ENCODE measurements at regions not wholly inside any gene's neighbourhood (a gene's known extent, or its start where the extent isn't known, plus 50 kb on each side); places are given as distances from the start of the nearest gene placed in this dataset.

GRCh38 chr12:24539646-24540045 is 409.3 kb downstream of the BCAT1 start:
- no peak for TF ChIP-seq TEAD4 (IDR thresholded peaks at IDR 0.05)
- TF ChIP-seq TAF1 (IDR thresholded peaks at IDR 0.05; ENCODE audit: low read depth): no peak
- TF ChIP-seq MAX (IDR thresholded peaks at IDR 0.05): no peak
- TF ChIP-seq EGR1 (IDR thresholded peaks at IDR 0.05): no peak
- no peak for TF ChIP-seq EP300 (IDR thresholded peaks at IDR 0.05; ENCODE audit: borderline replicate concordance)
- TF ChIP-seq CREB1 (IDR thresholded peaks at IDR 0.05; ENCODE audit: low read depth): no peak
- no peak for TF ChIP-seq RAD21 (IDR thresholded peaks at IDR 0.05; ENCODE audit: low read depth)
- no peak for TF ChIP-seq CEBPB (IDR thresholded peaks at IDR 0.05)
- TF ChIP-seq FOXM1 (IDR thresholded peaks at IDR 0.05; ENCODE audit: borderline replicate concordance, low read depth): no peak
- no peak for TF ChIP-seq REST (IDR thresholded peaks at IDR 0.05; ENCODE audit: low read depth)
- TF ChIP-seq TCF12 (IDR thresholded peaks at IDR 0.05; ENCODE audit: low read depth): no peak
- no peak for TF ChIP-seq YY1 (IDR thresholded peaks at IDR 0.05; ENCODE audit: low read depth)
- TF ChIP-seq ZBTB7A (IDR thresholded peaks at IDR 0.05; ENCODE audit: low read depth): no peak

DNA sequence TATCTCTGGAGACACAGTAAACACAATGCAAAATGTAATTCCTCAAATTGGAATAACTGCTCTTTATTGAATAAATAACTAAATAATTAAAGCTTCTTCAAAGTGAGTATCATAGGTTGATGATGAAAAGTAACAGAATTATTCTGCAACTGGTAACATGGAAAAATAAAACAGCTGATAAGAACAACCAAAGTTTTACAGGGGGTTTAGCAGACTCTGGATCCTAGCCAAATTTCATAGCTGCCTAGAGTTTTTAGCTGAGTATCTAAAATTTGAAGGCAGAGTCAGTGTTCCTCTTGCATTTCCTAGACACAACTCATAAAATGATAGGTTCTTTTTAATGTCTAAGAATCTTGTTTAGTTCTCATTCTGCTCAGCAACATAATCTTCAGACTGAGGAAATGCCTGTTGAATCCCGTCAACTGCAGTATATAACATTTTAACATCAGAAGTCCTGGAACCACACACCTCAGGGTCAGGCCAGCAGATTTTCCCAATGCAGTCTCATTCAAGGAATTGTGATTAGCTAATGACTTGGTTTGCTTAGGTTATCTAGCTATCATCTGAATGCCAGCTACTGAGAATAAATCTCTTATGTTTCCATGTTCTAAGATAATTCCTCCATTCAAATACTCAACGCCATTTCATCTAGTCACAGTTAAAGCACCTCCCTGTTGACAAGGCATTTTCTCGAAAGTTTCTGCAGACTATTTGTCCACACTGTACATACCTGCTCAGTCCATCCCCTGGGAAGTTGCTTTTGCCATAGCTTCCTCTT is 411.6 kb downstream of the BCAT1 start:
- no peak for TF ChIP-seq REST (IDR thresholded peaks at IDR 0.05; ENCODE audit: low read depth)
- no peak for TF ChIP-seq TAF1 (IDR thresholded peaks at IDR 0.05; ENCODE audit: low read depth)
- TF ChIP-seq, protein P1, sequence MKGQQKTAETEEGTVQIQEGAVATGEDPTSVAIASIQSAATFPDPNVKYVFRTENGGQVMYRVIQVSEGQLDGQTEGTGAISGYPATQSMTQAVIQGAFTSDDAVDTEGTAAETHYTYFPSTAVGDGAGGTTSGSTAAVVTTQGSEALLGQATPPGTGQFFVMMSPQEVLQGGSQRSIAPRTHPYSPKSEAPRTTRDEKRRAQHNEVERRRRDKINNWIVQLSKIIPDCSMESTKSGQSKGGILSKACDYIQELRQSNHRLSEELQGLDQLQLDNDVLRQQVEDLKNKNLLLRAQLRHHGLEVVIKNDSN (IDR thresholded peaks at IDR 0.05): no peak
- TF ChIP-seq TEAD4 (IDR thresholded peaks at IDR 0.05): no peak
- no peak for TF ChIP-seq FOXM1 (IDR thresholded peaks at IDR 0.05; ENCODE audit: borderline replicate concordance, low read depth)
- no peak for TF ChIP-seq EP300 (IDR thresholded peaks at IDR 0.05; ENCODE audit: borderline replicate concordance)
- TF ChIP-seq CEBPB (IDR thresholded peaks at IDR 0.05): no peak
- TF ChIP-seq EGR1 (IDR thresholded peaks at IDR 0.05): no peak
- TF ChIP-seq TCF12 (IDR thresholded peaks at IDR 0.05; ENCODE audit: low read depth): no peak
- no peak for TF ChIP-seq MAX (IDR thresholded peaks at IDR 0.05)
- TF ChIP-seq YY1 (IDR thresholded peaks at IDR 0.05; ENCODE audit: low read depth): no peak

DNA sequence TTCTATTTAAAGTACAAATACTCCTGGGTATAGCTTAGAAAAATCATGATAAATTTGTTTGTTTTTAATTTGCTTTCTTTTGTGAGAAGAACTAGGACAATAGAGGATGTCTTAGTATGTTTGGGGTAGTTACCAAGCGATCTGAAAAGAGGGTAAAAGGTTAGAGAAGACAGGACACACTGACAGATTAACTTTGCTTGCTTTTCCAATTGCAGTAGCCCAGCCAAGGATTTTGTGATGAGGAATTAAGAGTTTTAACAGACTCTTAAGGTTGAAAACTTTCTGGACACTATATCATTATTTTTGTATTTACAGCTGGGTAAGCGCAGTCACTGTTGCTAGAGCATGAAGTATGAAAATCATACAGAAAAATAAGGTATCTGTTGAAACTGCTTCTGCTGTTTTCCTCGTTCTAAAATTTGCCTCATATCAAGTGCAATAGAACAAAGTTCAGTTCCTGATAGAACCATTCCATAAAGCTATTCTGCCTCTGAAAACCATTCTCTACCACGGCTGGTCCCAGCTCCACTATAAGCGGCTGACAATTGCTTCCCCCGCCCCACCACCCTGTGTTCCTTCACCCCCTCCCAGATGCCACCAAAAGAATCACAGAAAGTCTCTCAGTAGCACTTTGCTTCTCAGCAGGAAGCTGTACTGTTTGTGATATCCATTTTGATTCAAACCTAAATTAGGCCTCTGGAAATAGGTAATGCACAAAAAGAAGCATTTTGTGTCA is 413.4 kb downstream of the BCAT1 start:
- no peak for TF ChIP-seq RAD21 (IDR thresholded peaks at IDR 0.05; ENCODE audit: low read depth)
- TF ChIP-seq ZBTB7A (IDR thresholded peaks at IDR 0.05; ENCODE audit: low read depth): no peak
- TF ChIP-seq FOXM1 (IDR thresholded peaks at IDR 0.05; ENCODE audit: borderline replicate concordance, low read depth): no peak
- TF ChIP-seq TAF1 (IDR thresholded peaks at IDR 0.05; ENCODE audit: low read depth): no peak
- TF ChIP-seq, protein P1 (IDR thresholded peaks at IDR 0.05): no peak
- TF ChIP-seq REST (IDR thresholded peaks at IDR 0.05; ENCODE audit: low read depth): no peak
- TF ChIP-seq CREB1 (IDR thresholded peaks at IDR 0.05; ENCODE audit: low read depth): no peak
- no peak for TF ChIP-seq NFIC (IDR thresholded peaks at IDR 0.05)
- TF ChIP-seq EGR1 (IDR thresholded peaks at IDR 0.05): no peak
- TF ChIP-seq TCF12 (IDR thresholded peaks at IDR 0.05; ENCODE audit: low read depth): no peak
- TF ChIP-seq TEAD4 (IDR thresholded peaks at IDR 0.05): no peak
- TF ChIP-seq MAX (IDR thresholded peaks at IDR 0.05): no peak
- TF ChIP-seq YY1 (IDR thresholded peaks at IDR 0.05; ENCODE audit: low read depth): no peak
- TF ChIP-seq CEBPB (IDR thresholded peaks at IDR 0.05): no peak
- no peak for TF ChIP-seq EP300 (IDR thresholded peaks at IDR 0.05; ENCODE audit: borderline replicate concordance)

Data from Ishikawa (cell line).